ENCODE measurements at regions not wholly inside any gene's neighbourhood (a gene's known extent, or its start where the extent isn't known, plus 50 kb on each side); places are given as distances from the start of the nearest gene placed in this dataset.

GRCh38 chr5:1937590-1937989 lies 54.9 kb upstream of the IRX4 start:
- TF ChIP-seq CTCF (conservative IDR thresholded peaks at IDR 0.05; ENCODE audit: low read depth, low read length): no peak
- no peak for TF ChIP-seq EZH2 (IDR thresholded peaks at IDR 0.05; ENCODE audit: low read length, unreplicated experiment)
- TF ChIP-seq EZH2phosphoT487 (IDR thresholded peaks at IDR 0.05; ENCODE audit: borderline replicate concordance, low read length): no peak
